ENCODE measurements at regions not wholly inside any gene's neighbourhood (a gene's known extent, or its start where the extent isn't known, plus 50 kb on each side); places are given as distances from the start of the nearest gene placed in this dataset.

DNA sequence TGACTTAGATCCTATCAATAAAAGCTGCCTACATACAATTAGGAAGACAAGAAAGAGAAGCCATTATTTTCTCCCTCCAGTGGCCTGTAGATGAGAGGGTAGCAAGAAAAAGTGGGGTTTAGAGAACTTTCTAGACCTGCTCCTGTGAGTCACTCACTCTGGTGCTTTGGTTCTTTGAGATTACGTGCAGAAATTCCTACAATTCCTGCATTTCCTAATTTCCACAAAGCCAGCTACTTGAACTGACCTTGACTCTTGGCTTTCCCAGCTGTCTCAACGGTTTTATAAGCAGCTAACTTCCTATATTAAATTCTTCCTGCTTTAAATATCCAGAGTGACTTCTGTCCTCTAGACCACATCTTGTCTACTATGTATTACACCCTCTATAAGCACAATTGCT lies 899.5 kb upstream of the KLHL29 start:
- DNase-seq (ENCODE audit: low read depth in 2 of 2), result no peak
- TF ChIP-seq, protein P1, sequence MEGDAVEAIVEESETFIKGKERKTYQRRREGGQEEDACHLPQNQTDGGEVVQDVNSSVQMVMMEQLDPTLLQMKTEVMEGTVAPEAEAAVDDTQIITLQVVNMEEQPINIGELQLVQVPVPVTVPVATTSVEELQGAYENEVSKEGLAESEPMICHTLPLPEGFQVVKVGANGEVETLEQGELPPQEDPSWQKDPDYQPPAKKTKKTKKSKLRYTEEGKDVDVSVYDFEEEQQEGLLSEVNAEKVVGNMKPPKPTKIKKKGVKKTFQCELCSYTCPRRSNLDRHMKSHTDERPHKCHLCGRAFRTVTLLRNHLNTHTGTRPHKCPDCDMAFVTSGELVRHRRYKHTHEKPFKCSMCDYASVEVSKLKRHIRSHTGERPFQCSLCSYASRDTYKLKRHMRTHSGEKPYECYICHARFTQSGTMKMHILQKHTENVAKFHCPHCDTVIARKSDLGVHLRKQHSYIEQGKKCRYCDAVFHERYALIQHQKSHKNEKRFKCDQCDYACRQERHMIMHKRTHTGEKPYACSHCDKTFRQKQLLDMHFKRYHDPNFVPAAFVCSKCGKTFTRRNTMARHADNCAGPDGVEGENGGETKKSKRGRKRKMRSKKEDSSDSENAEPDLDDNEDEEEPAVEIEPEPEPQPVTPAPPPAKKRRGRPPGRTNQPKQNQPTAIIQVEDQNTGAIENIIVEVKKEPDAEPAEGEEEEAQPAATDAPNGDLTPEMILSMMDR (conservative IDR thresholded peaks at IDR 0.05 in 1 of 2, IDR thresholded peaks at IDR 0.05 in 1 of 2; ENCODE audit: low read depth in 1 of 2, low read length in 2 of 2), result no peak
- TF ChIP-seq EZH2 (IDR thresholded peaks at IDR 0.05; ENCODE audit: low read length, missing control alignments), result no peak
- Histone ChIP-seq H4K20me1 (ENCODE audit: control insufficient read depth, extremely low read depth, insufficient read depth, low read length) (no peaks in the 10 kb centered on the region), H3K27ac (ENCODE audit: insufficient read depth, low read length) (no peak overlapping the region), H3K4me2 (ENCODE audit: extremely low read depth, insufficient read depth, low read length) (no peak overlapping the region), H3K4me1 (ENCODE audit: control insufficient read depth, extremely low read depth, insufficient read depth, low read length) (no peaks in the 10 kb centered on the region), H3K27me3 (ENCODE audit: control insufficient read depth, insufficient read depth, low read length) (no peaks in the 10 kb centered on the region), H3K9ac (ENCODE audit: insufficient read depth, low read length) (no peak overlapping the region), H3K36me3 (ENCODE audit: control insufficient read depth, insufficient read depth, low read length) (no peaks in the 10 kb centered on the region), H3K4me3 (replicated peaks in 1 of 4; ENCODE audit: control extremely low read depth in 1 of 4, insufficient read depth in 1 of 4, low read depth in 3 of 4, low read length in 4 of 4) (no peak overlapping the region), H3K9me3 (ENCODE audit: control insufficient read depth, insufficient read depth, low read depth, low read length) (no peaks in the 10 kb centered on the region), H3K79me2 (ENCODE audit: control insufficient read depth, insufficient read depth, low read length) (no peaks in the 10 kb centered on the region), H2AFZ (ENCODE audit: low read length) (no peak overlapping the region)

DNA sequence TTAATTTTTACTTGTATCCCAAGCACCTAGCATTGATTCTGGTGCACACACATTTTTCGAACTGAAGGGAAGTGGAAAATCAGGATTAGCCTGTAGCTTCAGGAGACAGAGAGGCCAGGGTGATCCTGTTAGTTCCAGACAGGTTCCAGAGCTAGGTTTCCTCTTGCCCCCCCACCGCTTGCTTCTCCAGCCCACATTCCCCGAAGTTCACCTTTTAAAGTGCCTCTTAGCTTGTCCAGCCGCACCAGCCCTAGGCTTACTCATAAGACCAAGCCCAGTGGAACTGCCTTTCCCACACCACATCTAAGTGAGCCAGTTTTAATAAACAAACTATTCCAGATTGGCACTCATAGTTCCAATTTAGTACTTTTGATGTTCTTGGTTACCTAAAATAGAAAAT lies 898.6 kb upstream of the KLHL29 start:
- Histone ChIP-seq H3K27ac (ENCODE audit: insufficient read depth, low read length) (no peak overlapping the region), H3K9ac (ENCODE audit: insufficient read depth, low read length) (no peak overlapping the region), H3K27me3 (ENCODE audit: control insufficient read depth, insufficient read depth, low read length) (no peaks in the 10 kb centered on the region), H4K20me1 (ENCODE audit: control insufficient read depth, extremely low read depth, insufficient read depth, low read length) (no peaks in the 10 kb centered on the region), H3K9me3 (ENCODE audit: control insufficient read depth, insufficient read depth, low read depth, low read length) (no peaks in the 10 kb centered on the region), H3K79me2 (ENCODE audit: control insufficient read depth, insufficient read depth, low read length) (no peaks in the 10 kb centered on the region), H3K4me1 (ENCODE audit: control insufficient read depth, extremely low read depth, insufficient read depth, low read length) (no peaks in the 10 kb centered on the region), H3K4me2 (ENCODE audit: extremely low read depth, insufficient read depth, low read length) (no peak overlapping the region), H3K36me3 (ENCODE audit: control insufficient read depth, insufficient read depth, low read length) (no peaks in the 10 kb centered on the region), H3K4me3 (replicated peaks in 1 of 4; ENCODE audit: control extremely low read depth in 1 of 4, insufficient read depth in 1 of 4, low read depth in 3 of 4, low read length in 4 of 4) (no peak overlapping the region), H2AFZ (ENCODE audit: low read length) (no peak overlapping the region)
- TF ChIP-seq, protein P1 (conservative IDR thresholded peaks at IDR 0.05 in 1 of 2, IDR thresholded peaks at IDR 0.05 in 1 of 2; ENCODE audit: low read depth in 1 of 2, low read length in 2 of 2), result no peak
- TF ChIP-seq EZH2 (IDR thresholded peaks at IDR 0.05; ENCODE audit: low read length, missing control alignments), result no peak
- DNase-seq (ENCODE audit: low read depth in 2 of 2), result no peak

DNA sequence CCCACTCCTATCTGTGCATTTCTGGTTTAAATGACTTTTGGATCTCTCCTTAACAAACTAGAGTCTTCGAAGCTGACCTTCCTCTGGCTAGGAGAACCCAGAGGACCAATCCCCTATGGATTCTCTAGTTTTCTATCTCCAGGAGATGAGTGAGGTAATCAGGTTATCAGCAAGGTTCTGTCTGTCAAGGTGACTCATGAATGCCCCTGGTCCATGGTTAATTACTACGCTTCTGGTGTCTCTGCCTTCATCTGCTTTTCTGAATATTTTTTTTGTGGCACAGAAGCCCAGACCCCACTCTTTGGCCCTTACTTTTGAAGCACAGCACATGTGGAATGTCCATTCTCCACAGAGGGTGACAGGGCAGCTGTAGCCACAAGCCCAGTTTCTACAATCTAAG lies 897.9 kb upstream of the KLHL29 start:
- Histone ChIP-seq H3K4me2 (ENCODE audit: extremely low read depth, insufficient read depth, low read length) (no peak overlapping the region), H4K20me1 (ENCODE audit: control insufficient read depth, extremely low read depth, insufficient read depth, low read length) (no peaks in the 10 kb centered on the region), H3K79me2 (ENCODE audit: control insufficient read depth, insufficient read depth, low read length) (no peaks in the 10 kb centered on the region), H3K4me1 (ENCODE audit: control insufficient read depth, extremely low read depth, insufficient read depth, low read length) (no peaks in the 10 kb centered on the region), H3K9ac (ENCODE audit: insufficient read depth, low read length) (no peak overlapping the region), H2AFZ (ENCODE audit: low read length) (no peak overlapping the region), H3K4me3 (replicated peaks in 1 of 4; ENCODE audit: control extremely low read depth in 1 of 4, insufficient read depth in 1 of 4, low read depth in 3 of 4, low read length in 4 of 4) (no peak overlapping the region), H3K27ac (ENCODE audit: insufficient read depth, low read length) (no peak overlapping the region), H3K9me3 (ENCODE audit: control insufficient read depth, insufficient read depth, low read depth, low read length) (no peaks in the 10 kb centered on the region), H3K36me3 (ENCODE audit: control insufficient read depth, insufficient read depth, low read length) (no peaks in the 10 kb centered on the region), H3K27me3 (ENCODE audit: control insufficient read depth, insufficient read depth, low read length) (no peaks in the 10 kb centered on the region)
- DNase-seq (ENCODE audit: low read depth in 2 of 2), result no peak
- TF ChIP-seq, protein P1 (conservative IDR thresholded peaks at IDR 0.05 in 1 of 2, IDR thresholded peaks at IDR 0.05 in 1 of 2; ENCODE audit: low read depth in 1 of 2, low read length in 2 of 2), result no peak
- no peak for TF ChIP-seq EZH2 (IDR thresholded peaks at IDR 0.05; ENCODE audit: low read length, missing control alignments)
